Cardiac muscle cell (in vitro differentiated cells and primary cell): ENCODE measurements at regions not wholly inside any gene's neighbourhood (a gene's known extent, or its start where the extent isn't known, plus 50 kb on each side); places are given as distances from the start of the nearest gene placed in this dataset.

ENCODE experiments used
- DNase-seq, 2 donors: peaks; one replicate each; pipeline versions ENCODE4 v3.0.0 to v3.0.0-alpha.2; 2010 to 2017; ENCODE audit warnings: low read depth in 1 of 2, low spot score in 1 of 2
- H3K27ac ChIP-seq: fragments of 200-600 bp; sonication (generic); 2 replicates; pipeline ENCODE4 v1.5.1; 2016
- H3K27me3 ChIP-seq: fragments of 200-600 bp; sonication (generic); 2 replicates; pipeline ENCODE4 v1.6.0; 2016; ENCODE audit warnings: control low read depth
- H3K36me3 ChIP-seq: fragments of 200-600 bp; sonication (generic); 2 replicates; pipeline ENCODE4 v1.5.1; 2016; ENCODE audit warnings: control low read depth
- H3K4me1 ChIP-seq: fragments of 200-600 bp; sonication (generic); 2 replicates; pipeline ENCODE4 v1.8.1; 2017; ENCODE audit warnings: low read depth, mild to moderate bottlenecking, mixed run types
- H3K4me3 ChIP-seq: fragments of 200-600 bp; sonication (generic); 2 replicates; pipeline ENCODE4 v1.5.1; 2016; ENCODE audit warnings: mild to moderate bottlenecking
- H3K9me3 ChIP-seq: fragments of 200-600 bp; sonication (generic); 2 replicates; pipeline ENCODE4 v1.5.1; 2017; ENCODE audit warnings: low read depth, mild to moderate bottlenecking, control low read depth
- CTCF ChIP-seq: IDR thresholded peaks from 2 replicates; pipeline ENCODE4 v1.5.1; 2012; ENCODE audit warnings: low read depth, mild to moderate bottlenecking, low read length

- no peak for TF ChIP-seq CTCF
- Histone ChIP-seq H3K9me3 (no peaks in the 10 kb centered on the region), H3K4me3 (no peak overlapping the region), H3K36me3 (no peaks in the 10 kb centered on the region), H3K4me1 (no peaks in the 10 kb centered on the region), H3K27ac (no peak overlapping the region), H3K27me3 (no peaks in the 10 kb centered on the region)
- DNase-seq: no peak
Measured at GRCh38 chr2:236445678-236446077, 123.9 kb upstream of the ACKR3 start.

DNA sequence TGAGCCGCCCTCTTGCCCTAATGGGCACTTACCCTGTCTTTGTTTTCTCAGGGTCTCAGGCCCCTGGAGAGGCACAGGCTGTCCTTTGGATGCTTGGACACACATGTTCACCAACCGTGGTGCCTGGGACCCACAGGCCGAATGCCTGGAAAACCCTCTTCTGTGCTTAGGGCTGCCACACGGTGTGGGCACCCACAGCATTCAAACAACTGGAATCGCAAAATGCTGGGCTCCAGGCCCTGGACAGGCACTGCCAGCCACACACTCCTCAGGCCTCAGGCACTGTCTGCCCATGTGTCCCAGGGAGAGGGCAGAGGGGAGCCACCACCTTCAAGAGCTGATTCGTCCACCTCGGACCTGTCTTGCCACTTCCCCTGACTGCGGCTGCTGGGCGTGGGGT, 123.1 kb upstream of the ACKR3 start:
- Histone ChIP-seq H3K27me3 (no peaks in the 10 kb centered on the region), H3K9me3 (no peaks in the 10 kb centered on the region), H3K36me3 (no peaks in the 10 kb centered on the region), H3K27ac (no peak overlapping the region), H3K4me3 (no peak overlapping the region), H3K4me1 (no peaks in the 10 kb centered on the region)
- DNase-seq: no peak
- no peak for TF ChIP-seq CTCF

DNA sequence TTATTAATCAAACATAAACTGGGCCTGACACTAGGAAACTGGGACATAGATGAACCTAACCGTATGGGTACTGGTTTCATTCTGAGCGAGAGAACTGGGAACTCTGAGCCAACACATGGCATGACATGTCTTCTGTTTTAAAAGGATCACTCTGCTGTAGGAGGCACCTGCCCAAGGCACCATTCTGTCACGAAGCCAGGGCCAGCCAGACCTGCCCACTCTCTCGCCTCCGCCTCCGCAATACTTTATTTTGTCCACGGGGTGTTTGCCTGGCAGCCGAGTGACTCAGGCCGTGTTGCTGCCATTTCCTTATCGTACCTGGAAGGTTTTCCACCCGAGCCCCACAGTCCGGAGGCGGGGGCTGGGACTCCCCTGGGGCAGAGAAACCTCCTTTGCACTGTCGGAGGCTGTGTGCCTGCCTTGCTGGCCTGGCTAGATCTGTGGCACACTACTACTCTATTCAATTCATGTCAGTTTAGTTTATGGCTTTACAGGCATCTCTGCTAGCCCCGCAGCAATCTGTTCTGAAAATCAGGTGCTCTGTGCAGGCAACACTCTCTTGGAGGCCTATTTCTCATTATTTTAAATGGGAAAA, 120.4 kb upstream of the ACKR3 start:
- Histone ChIP-seq H3K4me1 (no peaks in the 10 kb centered on the region), H3K9me3 (no peaks in the 10 kb centered on the region), H3K36me3 (no peaks in the 10 kb centered on the region), H3K4me3 (no peak overlapping the region), H3K27ac (no peak overlapping the region), H3K27me3 (no peaks in the 10 kb centered on the region)
- DNase-seq: no peak
- TF ChIP-seq CTCF: no peak

DNA sequence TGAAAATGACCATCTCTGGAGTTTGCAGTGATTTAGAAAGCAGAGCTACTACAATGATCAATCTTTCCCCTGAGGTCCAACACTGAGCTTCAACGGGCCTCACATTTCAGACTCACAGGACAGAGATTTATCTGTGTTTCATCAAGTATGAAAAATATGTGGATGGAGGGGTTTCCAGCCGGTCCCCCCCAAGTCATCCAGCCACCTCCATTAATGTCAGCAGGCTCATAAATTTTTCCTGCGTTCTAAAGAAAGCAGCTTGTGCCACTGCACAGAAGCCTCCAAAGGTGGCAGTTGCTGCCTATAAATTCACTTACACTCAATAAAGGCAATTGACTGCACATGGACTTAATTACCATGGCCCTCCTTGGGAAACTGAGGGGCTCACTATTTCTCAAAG, 117.4 kb upstream of the ACKR3 start:
- no peaks in the 10 kb centered on the region for H3K36me3 ChIP-seq
- no peaks in the 10 kb centered on the region for H3K27me3 ChIP-seq
- DNase-seq: no peak
- H3K4me3 ChIP-seq: no peak overlapping the region
- H3K9me3 ChIP-seq: no peaks in the 10 kb centered on the region
- H3K4me1 ChIP-seq: no peaks in the 10 kb centered on the region
- H3K27ac ChIP-seq: no peak overlapping the region
- TF ChIP-seq CTCF: no peak

- no peaks in the 10 kb centered on the region for H3K36me3 ChIP-seq
- no peaks in the 10 kb centered on the region for H3K27me3 ChIP-seq
- H3K27ac ChIP-seq: no peak overlapping the region
- no peak overlapping the region for H3K4me3 ChIP-seq
- H3K9me3 ChIP-seq: no peaks in the 10 kb centered on the region
- DNase-seq: no peak
- H3K4me1 ChIP-seq: no peaks in the 10 kb centered on the region
- no peak for TF ChIP-seq CTCF
Measured at GRCh38 chr2:236454076-236454475, 115.5 kb upstream of the ACKR3 start.

GRCh38 chr2:236459393-236459792, 110.2 kb upstream of the ACKR3 start:
- no peaks in the 10 kb centered on the region for H3K27me3 ChIP-seq
- H3K36me3 ChIP-seq: no peaks in the 10 kb centered on the region
- no peaks in the 10 kb centered on the region for H3K4me1 ChIP-seq
- no peaks in the 10 kb centered on the region for H3K9me3 ChIP-seq
- TF ChIP-seq CTCF: no peak
- no peak for DNase-seq
- H3K4me3 ChIP-seq: no peak overlapping the region
- H3K27ac ChIP-seq: no peak overlapping the region
